Body of pancreas (tissue), 4 donors: ENCODE measurements at regions not wholly inside any gene's neighbourhood (a gene's known extent, or its start where the extent isn't known, plus 50 kb on each side); places are given as distances from the start of the nearest gene placed in this dataset.

Source experiments
- ATAC-seq: fragments of 150-250 bp; one replicate; pipeline ENCODE4 v1.9.1; 2016
- DNase-seq, 4 donors: peaks; one replicate each; pipeline ENCODE4 v3.0.0-alpha.2; 2019
- H3K27ac ChIP-seq, 4 donors: fragments of 200-600 bp; sonication (generic); 1 replicate in 3 of 4; 2 replicates in 1 of 4; pipeline versions ENCODE4 v1.5.1 to v1.6.1; 2016 to 2019; ENCODE audit warnings: mild to moderate bottlenecking in 1 of 4, mixed read lengths in 1 of 4, moderate library complexity in 1 of 4
- H3K27me3 ChIP-seq, 2 donors: fragments of 200-600 bp; sonication (generic); one replicate each; pipeline ENCODE4 v1.6.0; 2016; ENCODE audit warnings: mild to moderate bottlenecking in 1 of 2
- H3K36me3 ChIP-seq, 2 donors: fragments of 200-600 bp; sonication (generic); replicated peaks in 1 of 2; 2 replicates each; pipeline ENCODE4 v1.5.1; 2016; ENCODE audit warnings: low read depth in 2 of 2; ENCODE audit not compliant: insufficient read depth in 1 of 2
- H3K4me1 ChIP-seq: fragments of 200-600 bp; sonication (generic); one replicate; pipeline ENCODE4 v1.6.0; 2016
- H3K4me3 ChIP-seq, 2 donors: fragments of 200-600 bp; sonication (generic); 1 replicate in 1 of 2; 2 replicates in 1 of 2; pipeline ENCODE4 v1.5.1; 2016 to 2019
- H3K9me3 ChIP-seq, 3 donors: fragments of 200-600 bp; sonication (generic); 1 replicate in 2 of 3; 2 replicates in 1 of 3; pipeline ENCODE4 v1.5.1; 2016
- POLR2A ChIP-seq, 3 donors: fragments of 450-650 bp; IDR thresholded peaks; one replicate each; pipeline ENCODE4 v1.6.1; 2016; ENCODE audit warnings: antibody characterized with exemption in 3 of 3, mild to moderate bottlenecking in 2 of 3
- WGBS, 2 donors: methylation state at CpG; one replicate each; pipeline ENCODE4 v1.1.5; 2017; 5-methylcytosine and 5-hydroxymethylcytosine counted together
- intact Hi-C: fragments of 100-400 bp; cut with DNase I; formaldehyde crosslinking; loops from one replicate; pipeline ENCODE4 v1.15.1; 2023
- TF ChIP-seq, protein P1 (sequence below), 7 experiments: fragments of 450-650 bp in 4 of 7; fragments of 200-600 bp in 3 of 7; sonication (generic) in 3 of 7; IDR thresholded peaks; one replicate each; pipeline ENCODE4 v1.5.1; 2016 to 2019; ENCODE audit warnings: antibody characterized with exemption in 7 of 7

DNA sequence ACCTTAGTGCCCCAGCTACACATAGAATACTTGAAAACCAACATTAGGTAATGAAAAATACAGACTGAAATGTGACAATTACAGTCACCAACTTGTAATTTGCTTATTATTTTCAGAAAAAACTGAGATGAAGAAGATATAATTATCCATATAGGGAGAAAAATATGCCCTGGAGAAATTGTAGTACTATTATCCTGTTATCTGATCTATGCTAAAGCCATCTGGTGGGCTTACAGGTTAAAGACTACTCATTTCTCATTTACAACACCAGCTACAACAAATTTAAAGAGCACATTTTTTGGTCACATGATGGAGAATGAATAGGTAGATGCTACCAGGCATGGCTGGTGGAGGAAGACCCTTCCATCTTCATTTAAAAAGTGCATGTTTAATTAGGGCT is 79.6 kb upstream of the NYAP2 start:
- Histone ChIP-seq H3K27me3 (no peaks in the 10 kb centered on the region), H3K36me3 (no peaks in the 10 kb centered on the region), H3K4me1 (no peaks in the 10 kb centered on the region), H3K4me3 (no peak overlapping the region), H3K9me3 (no peaks in the 10 kb centered on the region), H3K27ac (no peak overlapping the region)
- TF ChIP-seq POLR2A (IDR thresholded peaks at IDR 0.05), result no peak
- TF ChIP-seq, protein P1, sequence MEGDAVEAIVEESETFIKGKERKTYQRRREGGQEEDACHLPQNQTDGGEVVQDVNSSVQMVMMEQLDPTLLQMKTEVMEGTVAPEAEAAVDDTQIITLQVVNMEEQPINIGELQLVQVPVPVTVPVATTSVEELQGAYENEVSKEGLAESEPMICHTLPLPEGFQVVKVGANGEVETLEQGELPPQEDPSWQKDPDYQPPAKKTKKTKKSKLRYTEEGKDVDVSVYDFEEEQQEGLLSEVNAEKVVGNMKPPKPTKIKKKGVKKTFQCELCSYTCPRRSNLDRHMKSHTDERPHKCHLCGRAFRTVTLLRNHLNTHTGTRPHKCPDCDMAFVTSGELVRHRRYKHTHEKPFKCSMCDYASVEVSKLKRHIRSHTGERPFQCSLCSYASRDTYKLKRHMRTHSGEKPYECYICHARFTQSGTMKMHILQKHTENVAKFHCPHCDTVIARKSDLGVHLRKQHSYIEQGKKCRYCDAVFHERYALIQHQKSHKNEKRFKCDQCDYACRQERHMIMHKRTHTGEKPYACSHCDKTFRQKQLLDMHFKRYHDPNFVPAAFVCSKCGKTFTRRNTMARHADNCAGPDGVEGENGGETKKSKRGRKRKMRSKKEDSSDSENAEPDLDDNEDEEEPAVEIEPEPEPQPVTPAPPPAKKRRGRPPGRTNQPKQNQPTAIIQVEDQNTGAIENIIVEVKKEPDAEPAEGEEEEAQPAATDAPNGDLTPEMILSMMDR (IDR thresholded peaks at IDR 0.05), result no peak
- intact Hi-C loops, result no loop called here
- no peak for ATAC-seq
- no peak for DNase-seq

GRCh38 chr2:225318440-225318839 is 81.1 kb upstream of the NYAP2 start:
- Histone ChIP-seq H3K9me3 (no peaks in the 10 kb centered on the region), H3K4me3 (no peak overlapping the region), H3K27ac (no peak overlapping the region), H3K4me1 (no peaks in the 10 kb centered on the region), H3K36me3 (no peaks in the 10 kb centered on the region), H3K27me3 (no peaks in the 10 kb centered on the region)
- TF ChIP-seq, protein P1 (IDR thresholded peaks at IDR 0.05), result no peak
- no peak for TF ChIP-seq POLR2A (IDR thresholded peaks at IDR 0.05)
- intact Hi-C loops, result no loop called here
- no peak for ATAC-seq
- DNase-seq, result no peak
- WGBS, 2 donors, result 91 to 100% methylated on average over 1 of the region's 1 CpG

DNA sequence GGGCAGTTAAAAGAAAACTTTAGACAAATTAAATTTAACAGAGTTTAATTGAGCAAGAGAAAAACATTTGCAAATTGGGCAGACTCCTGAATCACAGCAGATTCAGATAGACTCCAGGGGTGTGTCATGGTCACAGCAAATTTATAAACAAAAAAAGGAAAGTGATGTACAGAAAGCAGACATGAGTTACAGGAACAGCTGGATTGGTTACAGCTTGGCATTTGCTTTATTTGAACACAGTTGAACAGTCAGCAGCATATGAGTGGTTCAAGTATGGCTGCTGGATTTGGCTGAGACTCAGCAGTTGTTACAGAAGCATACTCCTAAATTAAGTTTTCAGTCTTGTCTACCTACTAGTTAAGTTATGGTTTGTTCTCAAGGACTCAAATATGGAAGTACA is 82.3 kb upstream of the NYAP2 start:
- H3K27ac ChIP-seq, result no peak overlapping the region
- H3K4me1 ChIP-seq, result no peaks in the 10 kb centered on the region
- intact Hi-C loops, result no loop called here
- H3K36me3 ChIP-seq, result no peaks in the 10 kb centered on the region
- DNase-seq (no peak), ATAC-seq (no peak)
- no peaks in the 10 kb centered on the region for H3K27me3 ChIP-seq
- TF ChIP-seq, protein P1 (IDR thresholded peaks at IDR 0.05), result no peak
- no peak for TF ChIP-seq POLR2A (IDR thresholded peaks at IDR 0.05)
- H3K9me3 ChIP-seq, result no peaks in the 10 kb centered on the region
- H3K4me3 ChIP-seq, result no peak overlapping the region

GRCh38 chr2:225310745-225311144 is 88.8 kb upstream of the NYAP2 start:
- no peak for ATAC-seq
- Histone ChIP-seq H3K27me3 (no peaks in the 10 kb centered on the region), H3K36me3 (no peaks in the 10 kb centered on the region), H3K4me3 (no peak overlapping the region), H3K9me3 (no peaks in the 10 kb centered on the region), H3K27ac (no peak overlapping the region), H3K4me1 (no peaks in the 10 kb centered on the region)
- TF ChIP-seq POLR2A (IDR thresholded peaks at IDR 0.05), result no peak
- TF ChIP-seq, protein P1 (IDR thresholded peaks at IDR 0.05), result no peak
- DNase-seq, result no peak
- intact Hi-C loops, result no loop called here

DNA sequence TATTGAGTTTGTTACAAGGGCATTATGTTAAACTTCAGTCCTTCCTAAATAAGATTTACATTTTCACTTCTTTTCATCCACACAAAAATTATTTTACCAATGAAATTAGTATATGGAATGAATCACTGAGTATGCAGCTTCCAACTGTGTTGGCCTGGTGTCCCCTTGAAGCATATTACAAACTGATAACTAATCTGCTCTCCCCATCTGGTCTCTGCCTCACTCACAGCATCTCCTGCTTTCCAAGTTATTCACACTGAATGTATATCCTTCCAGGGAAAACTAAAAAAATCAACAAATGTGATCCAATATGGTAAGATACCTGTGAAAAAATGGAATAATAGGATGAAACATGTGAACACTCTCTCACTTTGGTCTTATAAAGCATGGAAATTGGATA is 90.0 kb upstream of the NYAP2 start:
- H3K27ac ChIP-seq, result no peak overlapping the region
- TF ChIP-seq POLR2A (IDR thresholded peaks at IDR 0.05), result no peak
- TF ChIP-seq, protein P1 (IDR thresholded peaks at IDR 0.05), result no peak
- H3K27me3 ChIP-seq, result no peaks in the 10 kb centered on the region
- H3K9me3 ChIP-seq, result no peaks in the 10 kb centered on the region
- no peak for DNase-seq
- no peak for ATAC-seq
- no peaks in the 10 kb centered on the region for H3K4me1 ChIP-seq
- H3K36me3 ChIP-seq, result no peaks in the 10 kb centered on the region
- intact Hi-C loops, result no loop called here
- no peak overlapping the region for H3K4me3 ChIP-seq
